ENCODE measurements at regions not wholly inside any gene's neighbourhood (a gene's known extent, or its start where the extent isn't known, plus 50 kb on each side); places are given as distances from the start of the nearest gene placed in this dataset.

GRCh38 chr1:192053531-192053971 is 104.7 kb upstream of the RGS18 start:
- no peak for DNase-seq

- DNase-seq: no peak
Observed at GRCh38 chr1:192057766-192058165, 100.5 kb upstream of the RGS18 start.

DNA sequence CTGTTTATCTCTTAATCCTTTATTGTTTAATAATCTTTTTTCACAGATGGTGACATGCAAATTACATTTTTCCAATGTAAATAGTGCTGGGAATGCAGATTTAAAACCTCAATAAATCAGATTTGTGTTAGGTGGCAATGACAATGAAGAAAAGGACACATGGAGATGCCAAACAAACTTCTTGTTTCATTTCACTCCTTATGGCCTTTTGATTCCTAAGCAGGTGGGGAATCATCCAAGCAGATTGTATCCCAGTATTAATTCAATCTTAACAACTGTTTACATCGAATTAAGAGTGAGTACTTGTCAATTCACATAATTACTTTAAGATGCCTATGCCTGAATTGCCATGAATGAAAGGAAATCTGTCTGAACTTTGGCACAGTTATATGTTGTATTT is 98.9 kb upstream of the RGS18 start:
- DNase-seq: no peak

DNA sequence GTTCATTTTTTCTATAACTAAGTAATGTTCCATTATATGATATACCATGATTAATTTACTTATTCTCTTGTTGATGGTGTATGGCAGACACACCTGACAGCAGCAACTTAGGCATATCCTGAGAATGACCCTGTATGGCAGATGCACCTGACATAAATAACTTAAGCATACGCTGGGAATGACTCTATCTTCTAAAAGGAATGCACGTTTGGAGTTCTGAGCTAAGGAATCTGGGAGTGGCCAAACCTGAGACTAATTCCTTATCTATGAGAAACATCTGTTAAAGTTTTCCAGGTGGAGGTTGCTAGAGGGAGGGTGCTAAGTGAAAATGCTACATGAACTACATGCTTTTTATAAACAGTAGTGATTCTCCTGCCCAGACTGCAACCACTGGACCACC is 96.7 kb upstream of the RGS18 start:
- no peak for DNase-seq

- DNase-seq: no peak
Observed at GRCh38 chr1:192065087-192065486, 93.2 kb upstream of the RGS18 start.

- no peak for DNase-seq
Observed at GRCh38 chr1:192066202-192066601, 92.1 kb upstream of the RGS18 start.

DNA sequence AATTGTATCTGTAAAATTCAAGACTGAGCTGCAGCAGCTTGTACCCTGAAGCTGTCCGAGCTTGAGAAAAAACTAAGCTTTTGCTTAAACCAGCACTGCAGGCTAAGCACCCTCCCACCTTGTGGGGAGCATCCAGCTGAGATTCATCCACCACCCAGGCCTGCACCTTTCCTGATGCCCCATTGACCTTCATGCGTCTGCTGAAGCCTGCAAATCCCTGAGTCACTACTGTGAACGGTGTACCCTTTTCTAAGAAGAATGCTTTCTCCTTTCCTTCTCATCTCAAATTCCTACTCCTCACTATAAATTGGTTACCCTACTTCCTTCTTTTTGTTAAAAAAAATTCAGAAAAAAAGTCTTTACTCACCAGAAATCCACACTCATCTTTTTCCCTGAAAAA is 90.9 kb upstream of the RGS18 start:
- DNase-seq: no peak

- DNase-seq: no peak
Observed at GRCh38 chr1:192070213-192070612, 88.0 kb upstream of the RGS18 start.

GRCh38 chr1:192080684-192081083 is 77.6 kb upstream of the RGS18 start:
- no peak for DNase-seq

- DNase-seq: no peak
Observed at GRCh38 chr1:192081359-192081758, 76.9 kb upstream of the RGS18 start.

DNA sequence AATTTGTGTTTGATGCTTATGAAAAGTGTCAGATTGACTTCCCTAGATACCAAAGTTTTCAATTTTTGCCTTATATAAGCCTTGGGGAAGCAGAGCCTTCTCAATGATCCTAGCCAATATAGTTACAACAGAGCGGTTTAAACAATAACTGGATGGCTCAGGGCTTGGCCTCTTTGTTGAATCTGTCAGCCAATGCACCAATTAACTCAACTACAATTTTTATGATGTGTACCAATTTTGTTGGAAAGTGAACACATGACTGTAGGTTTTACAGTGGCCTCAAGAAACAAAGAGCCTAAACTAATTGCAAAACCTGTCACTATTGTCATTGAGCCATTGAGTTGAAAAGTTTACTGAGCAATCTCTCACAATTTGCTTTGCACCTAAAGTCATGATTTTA is 71.6 kb upstream of the RGS18 start:
- no peak for DNase-seq

DNA sequence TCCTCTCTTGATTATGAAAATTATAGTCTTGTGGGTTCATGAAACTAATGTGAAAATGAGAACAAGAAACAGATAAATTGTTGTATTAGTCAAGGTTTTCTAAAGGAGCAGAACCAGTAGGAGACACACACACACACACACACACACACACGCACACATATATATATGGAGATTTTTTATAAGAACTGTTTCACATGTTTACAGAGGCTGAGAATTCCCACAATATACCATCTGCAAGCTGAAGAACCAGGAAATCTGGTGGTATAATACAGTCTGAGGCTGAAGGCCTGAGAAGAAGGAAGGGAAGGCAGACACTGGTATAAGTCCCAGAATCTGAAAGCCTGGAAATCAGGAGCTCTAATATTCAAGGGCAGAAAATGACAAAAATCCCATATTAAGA is 70.9 kb upstream of the RGS18 start:
- DNase-seq: no peak

- DNase-seq: no peak
Observed at GRCh38 chr1:192088496-192088895, 69.8 kb upstream of the RGS18 start.

- DNase-seq: no peak
Observed at GRCh38 chr1:192098001-192098400, 60.3 kb upstream of the RGS18 start.

DNA sequence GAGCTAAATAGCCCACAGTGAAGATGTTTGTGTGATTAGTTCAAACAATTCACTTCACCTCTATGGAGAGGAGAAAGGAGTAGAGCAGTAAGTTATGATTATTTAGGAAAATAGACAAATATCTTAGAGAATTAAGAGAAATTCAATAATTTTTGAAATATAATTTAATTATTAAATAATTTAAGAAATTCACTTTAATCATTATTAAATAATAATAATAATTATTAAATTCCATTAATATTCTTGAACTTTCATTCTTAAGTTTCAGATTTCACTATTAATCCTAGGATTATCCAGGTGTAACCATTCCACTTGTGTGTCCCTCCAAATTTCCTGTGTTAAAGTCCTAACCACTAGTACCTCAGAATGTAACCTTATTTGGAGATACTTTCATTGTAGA is 58.9 kb upstream of the RGS18 start:
- no peak for DNase-seq

GRCh38 chr1:192100686-192101468 is 57.4 kb upstream of the RGS18 start:
- no peak for DNase-seq

DNA sequence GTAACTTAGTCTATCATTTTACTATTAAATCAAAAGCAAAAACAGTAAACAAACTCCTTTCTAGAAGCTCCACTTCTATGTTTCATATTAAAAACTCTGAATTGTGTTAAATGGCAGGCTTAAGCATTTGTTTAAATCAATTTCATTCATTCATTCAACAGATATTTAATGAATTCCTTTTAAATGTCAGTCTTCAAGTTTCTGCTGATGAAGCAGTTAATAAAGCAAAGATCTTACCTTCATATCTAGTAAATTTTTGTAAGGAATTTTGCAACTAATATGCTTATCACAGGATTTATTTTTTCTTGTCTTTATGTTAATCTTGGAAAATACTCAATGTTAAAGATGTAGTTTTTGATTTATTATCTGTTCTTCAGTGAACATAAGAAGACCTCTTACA is 54.1 kb upstream of the RGS18 start:
- DNase-seq: no peak

GRCh38 chr1:192104852-192105251 is 53.4 kb upstream of the RGS18 start:
- no peak for DNase-seq

DNA sequence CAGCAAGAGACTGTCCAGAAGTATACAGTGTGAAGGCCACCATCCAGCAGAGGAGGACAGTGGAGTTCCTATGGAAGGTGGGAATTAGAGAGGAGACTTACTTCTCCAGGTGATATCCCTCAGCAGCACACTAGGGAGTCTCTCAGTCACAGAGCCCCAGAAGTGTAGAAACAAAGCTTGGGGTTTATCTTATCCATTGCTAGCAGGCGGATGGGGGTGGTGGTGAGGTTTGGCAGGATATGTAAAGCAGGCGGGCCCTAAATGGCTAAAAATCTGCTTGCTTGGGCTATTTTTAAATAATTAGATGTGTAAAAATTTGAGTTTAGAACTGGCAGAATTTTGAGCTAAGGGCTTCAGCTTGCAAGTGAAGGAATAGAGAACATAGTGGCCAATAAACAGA is 50.1 kb upstream of the RGS18 start:
- no peak for DNase-seq

All from SW 1271 (cell line).